GM19455 (cell line): ENCODE measurements at regions not wholly inside any gene's neighbourhood (a gene's known extent, or its start where the extent isn't known, plus 50 kb on each side); places are given as distances from the start of the nearest gene placed in this dataset.

Experiments used
- ATAC-seq: cut with Tn5 transposase; IDR thresholded peaks from one replicate; pipeline ENCODE4 v1.9.1; 2021; ENCODE audit not compliant: unreplicated experiment

DNA sequence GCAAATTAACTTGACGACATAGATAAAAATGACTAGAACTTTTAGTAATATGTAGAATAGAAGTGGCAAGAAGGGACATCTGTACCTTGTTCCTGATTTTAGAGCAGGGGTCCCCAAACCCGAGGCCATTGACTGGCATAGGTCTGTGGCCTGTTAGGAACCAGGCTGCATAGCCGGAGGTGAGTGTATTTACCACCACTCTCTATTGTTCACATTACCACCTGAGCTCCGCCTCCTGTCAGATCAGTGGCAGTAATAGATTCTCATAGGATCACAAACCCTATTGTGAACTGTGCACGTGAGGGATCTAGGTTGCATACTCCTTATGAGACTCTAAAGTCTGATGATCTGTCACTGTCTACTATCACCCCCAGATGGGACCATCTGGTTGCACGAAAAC lies 113.6 kb upstream of the AVPR1A start:
- ATAC-seq, result no peak

DNA sequence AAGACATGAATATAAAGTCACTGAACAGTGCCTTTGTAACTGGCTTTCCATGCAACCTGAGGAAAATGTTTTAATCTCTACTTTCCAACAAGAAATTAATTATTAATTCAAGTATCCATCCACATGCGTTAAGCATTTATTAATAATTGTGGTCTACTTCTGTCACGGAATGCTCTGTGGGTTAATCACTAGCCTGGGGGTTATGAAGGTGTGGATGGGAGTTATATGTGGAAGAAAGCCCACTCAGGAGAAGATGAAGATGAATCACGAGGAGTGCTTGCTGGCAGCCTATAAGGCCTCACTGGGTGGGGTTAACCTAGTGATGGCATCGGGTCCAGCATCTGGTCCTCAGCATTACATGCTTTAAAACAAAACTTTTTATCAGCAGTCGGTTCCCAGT lies 99.5 kb upstream of the AVPR1A start:
- no peak for ATAC-seq

DNA sequence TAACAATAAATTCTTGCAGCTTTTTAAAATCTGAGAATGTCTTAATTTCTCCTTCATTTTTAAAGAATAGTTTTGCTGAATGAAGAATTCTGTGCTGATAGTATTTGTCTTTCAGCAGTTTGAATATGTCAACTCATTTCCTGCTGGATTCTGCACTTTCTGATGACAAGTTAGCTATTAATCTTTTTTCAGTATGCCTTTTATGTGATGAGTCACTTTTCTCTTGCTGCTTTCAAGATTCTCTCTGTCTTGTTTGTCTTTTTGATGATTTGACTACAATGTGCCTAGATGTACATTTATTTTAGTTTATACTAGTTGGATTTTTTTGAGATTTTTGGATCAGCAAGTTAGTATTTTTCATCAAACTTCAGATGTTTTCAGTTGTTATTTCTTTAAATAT lies 87.9 kb upstream of the AVPR1A start:
- no peak for ATAC-seq

DNA sequence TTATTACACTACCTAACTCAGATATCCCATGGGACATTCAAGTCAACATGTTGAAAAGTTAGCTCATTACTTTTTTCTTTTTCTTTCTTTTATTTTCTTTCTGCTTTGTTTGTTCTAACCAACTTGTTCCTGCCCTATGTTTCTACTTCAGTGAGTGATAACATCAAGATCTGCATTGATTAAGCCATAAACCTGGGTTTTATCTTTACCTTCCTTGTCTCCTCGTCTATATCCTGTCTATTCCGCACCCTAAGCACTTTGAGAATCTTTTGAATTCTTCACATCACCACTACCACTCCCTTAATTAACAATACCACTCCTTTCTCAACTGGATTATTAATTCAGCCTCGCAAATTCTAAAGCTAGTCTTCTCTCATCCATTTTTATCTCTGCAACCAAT lies 81.9 kb upstream of the AVPR1A start:
- no peak for ATAC-seq

DNA sequence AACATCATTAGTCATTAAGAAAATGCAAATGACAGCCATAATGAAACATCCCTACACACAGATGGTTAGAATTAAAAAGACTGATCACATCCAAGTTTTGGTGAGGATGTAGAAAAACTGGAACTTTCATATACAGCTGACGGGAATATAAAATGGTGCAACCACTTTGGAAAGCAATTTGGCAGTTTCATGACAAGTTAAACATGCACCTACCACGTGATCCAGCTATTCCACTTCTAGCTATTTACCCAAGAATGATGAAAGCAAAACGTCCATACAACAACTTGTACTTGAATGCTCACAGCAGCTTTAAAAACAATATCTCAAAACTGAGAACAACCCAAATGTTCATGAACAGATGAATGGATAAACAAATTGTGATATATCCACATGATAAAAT lies 77.9 kb upstream of the AVPR1A start:
- no peak for ATAC-seq

DNA sequence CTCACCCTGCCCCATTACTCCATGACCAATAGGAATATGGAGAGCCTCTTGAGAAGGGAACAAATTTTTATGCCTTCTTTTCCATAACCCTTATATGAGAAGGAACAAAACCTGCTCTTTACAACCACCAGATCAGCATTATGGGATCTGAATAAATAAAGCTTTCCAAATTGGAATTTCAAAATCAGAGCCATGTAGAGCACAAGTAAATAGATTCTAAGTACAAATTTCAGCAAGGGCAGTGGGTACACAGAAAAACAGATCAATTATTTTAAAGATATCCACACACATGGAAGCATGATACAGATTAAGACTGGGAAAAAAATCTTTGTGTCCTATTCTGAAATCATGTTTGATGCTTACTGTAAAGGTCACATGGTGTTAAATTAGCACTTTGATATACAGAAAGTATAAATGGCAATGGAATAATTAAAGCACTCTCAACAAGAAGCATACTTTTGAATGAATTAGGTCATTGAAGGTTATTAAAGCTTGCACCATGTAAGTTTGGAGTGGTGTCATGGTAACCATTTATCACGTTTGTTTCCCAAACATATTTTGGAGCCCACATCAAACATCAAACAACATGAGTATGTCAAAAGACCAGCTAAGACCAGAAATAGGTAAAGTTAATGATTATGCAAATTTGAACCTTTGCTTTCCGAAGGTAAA lies 75.9 kb upstream of the AVPR1A start:
- ATAC-seq, result no peak

DNA sequence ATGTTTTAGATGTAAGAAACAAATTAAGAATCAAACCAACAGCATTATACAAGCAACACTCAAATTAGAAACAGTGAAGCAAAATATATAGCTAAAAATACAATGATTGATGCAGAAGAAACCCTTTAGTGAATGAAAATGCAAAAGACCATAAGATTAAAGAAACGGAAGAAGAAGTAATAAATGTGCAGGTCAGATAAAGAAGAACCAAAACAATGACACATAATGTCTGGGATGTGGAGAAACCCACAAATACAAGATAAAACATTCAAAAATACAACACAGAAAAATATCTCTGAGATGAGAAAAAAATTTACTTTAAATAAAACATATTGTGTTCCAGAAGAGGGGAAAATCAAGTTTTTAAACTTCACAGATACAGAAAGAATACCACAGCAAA lies 73.4 kb upstream of the AVPR1A start:
- no peak for ATAC-seq

DNA sequence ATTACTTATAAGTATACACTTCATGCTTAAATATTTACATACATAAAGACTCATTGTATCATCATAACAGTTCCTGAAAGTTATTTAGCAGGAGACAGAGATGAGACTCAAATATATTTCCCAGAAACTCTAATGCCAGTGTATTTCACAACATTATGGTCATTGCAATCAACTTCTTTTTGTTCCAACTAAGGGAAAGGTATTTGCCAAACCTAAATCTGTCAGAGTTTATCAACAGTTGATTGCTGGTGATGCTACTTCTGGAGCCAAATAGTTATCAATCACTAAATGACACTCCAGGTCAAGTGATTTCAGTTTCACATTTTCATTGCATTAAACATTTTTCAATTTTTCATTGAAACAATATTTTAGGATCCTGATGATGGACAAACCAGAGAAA lies 72.1 kb upstream of the AVPR1A start:
- no peak for ATAC-seq

DNA sequence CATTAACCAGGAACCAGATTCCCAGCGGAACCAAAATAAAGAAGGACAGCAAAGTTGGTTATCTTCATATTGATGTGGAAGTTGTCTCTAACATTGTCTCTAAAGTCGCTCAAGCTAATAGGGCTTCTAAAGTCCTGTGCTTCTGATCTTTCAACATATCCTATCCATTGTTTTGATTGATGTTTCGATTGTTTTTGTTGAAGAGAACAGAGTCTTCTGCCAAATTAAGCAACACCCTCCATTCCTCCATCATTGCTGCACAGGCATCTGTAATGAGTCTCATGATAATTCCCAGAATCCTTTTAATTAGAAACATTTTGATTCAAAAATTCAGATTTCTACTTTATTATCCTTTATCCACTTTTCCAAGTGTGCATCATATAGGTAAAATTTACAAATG lies 71.6 kb upstream of the AVPR1A start:
- no peak for ATAC-seq

DNA sequence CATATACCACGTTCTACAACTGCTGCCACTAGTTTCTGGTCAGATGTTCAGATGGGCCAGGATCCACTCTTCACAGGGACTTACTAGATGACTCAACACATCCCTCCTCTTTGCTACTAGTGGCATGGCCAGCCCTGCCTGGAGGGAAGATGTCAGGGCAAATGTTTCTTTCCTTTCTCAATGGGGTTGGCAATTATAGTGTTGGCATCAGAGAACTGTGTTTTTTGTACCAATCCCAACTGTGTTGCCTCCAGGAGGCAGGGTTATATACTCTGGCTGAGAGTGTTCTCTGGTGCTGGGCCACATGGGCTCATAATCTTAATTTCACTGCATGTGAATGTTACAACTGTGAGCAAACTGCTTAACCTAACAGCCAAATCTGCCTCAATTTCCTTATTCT lies 69.9 kb upstream of the AVPR1A start:
- no peak for ATAC-seq

DNA sequence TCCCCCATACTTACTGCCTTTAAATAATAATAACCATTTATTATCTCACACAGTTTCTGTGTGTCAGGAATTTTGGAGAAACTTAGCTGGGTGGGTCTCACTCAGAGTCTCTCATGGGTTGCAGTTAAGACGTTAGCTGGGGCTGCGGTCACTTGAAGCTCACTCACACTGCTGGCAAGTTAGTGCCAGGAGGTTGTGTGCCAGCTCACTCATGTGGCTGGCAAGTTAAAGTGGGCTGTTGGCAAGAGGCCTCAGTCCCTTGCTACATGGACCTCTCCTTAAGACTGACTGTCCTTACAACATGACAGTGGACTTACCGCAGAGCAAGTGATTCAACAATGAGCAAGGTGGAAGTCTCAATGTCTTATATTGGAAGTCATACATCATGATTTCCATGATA lies 61.3 kb upstream of the AVPR1A start:
- ATAC-seq, result no peak

DNA sequence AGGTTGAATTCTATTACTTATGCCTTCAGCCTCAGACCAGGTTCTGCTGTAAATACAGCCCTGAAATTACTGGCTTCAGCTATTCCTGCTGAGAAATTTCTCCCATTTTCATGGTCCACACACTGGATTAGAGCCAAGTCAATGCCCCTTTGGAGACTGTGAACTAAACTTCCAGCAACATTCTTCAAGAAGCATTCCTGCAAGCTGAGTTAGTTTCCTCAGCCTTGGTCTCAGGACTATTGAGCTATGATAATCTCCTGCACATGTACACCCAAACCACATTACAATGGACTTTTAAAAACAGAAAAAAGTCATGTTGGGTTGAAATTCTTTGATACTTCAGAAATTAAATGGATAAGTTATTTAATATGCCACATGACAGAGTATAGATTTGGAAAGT lies 58.0 kb upstream of the AVPR1A start:
- no peak for ATAC-seq

DNA sequence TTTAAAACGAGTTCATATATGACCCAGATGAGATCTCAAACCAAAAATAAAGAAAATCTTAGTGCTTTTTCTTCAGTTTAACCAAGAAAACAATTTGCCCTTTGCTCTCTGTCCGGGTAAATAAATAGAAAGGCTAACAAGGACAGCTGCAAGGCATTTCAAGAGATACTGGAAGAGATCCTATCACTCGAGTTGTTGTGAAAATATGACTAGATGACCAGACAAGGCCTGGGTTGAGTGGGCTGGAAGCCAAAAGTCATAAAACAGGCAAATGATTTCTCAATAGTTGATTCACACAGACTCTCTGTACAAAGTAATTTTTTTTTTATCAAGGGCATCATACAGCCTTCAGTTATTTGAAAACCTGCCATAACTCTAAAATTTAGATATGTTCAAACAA lies 55.9 kb upstream of the AVPR1A start:
- ATAC-seq, result no peak

DNA sequence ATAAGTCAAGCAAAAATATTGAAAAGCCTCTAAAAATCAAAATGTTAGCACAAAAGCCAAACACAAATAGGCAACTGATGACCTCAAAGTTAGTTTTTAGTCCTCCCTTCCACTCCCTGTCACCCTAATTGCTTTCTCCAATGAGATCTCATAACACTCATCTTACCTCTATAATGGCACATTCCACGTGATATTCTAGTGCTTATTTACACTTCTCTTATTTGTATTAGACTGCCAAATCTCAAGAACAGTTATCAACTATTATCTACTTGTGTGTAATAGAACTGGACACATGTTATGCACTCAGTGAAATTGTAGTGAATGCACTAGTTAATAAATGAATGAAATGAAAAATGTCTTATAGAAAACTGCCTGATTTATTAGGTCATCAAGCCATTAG lies 55.5 kb upstream of the AVPR1A start:
- ATAC-seq, result no peak
